NT2/D1 (cell line): ENCODE measurements at regions not wholly inside any gene's neighbourhood (a gene's known extent, or its start where the extent isn't known, plus 50 kb on each side); places are given as distances from the start of the nearest gene placed in this dataset.

Experiments used
- SUZ12 ChIP-seq: IDR thresholded peaks from 2 replicates; pipeline ENCODE4 v1.6.1; 2011; ENCODE audit not compliant: insufficient read length, insufficient read depth; ENCODE audit errors: extremely low read depth
- YY1 ChIP-seq: IDR thresholded peaks from 2 replicates; pipeline ENCODE4 v1.6.1; 2011; ENCODE audit not compliant: insufficient read length, insufficient read depth
- ZNF274 ChIP-seq: IDR thresholded peaks from 2 replicates; pipeline ENCODE4 v1.6.1; 2011; ENCODE audit warnings: mild to moderate bottlenecking, low read depth, low read length

GRCh38 chr2:18066894-18067293 lies 188.4 kb downstream of the KCNS3 start:
- TF ChIP-seq SUZ12 (no peak), ZNF274 (no peak), YY1 (no peak)
